ENCODE measurements at regions not wholly inside any gene's neighbourhood (a gene's known extent, or its start where the extent isn't known, plus 50 kb on each side); places are given as distances from the start of the nearest gene placed in this dataset.

DNA sequence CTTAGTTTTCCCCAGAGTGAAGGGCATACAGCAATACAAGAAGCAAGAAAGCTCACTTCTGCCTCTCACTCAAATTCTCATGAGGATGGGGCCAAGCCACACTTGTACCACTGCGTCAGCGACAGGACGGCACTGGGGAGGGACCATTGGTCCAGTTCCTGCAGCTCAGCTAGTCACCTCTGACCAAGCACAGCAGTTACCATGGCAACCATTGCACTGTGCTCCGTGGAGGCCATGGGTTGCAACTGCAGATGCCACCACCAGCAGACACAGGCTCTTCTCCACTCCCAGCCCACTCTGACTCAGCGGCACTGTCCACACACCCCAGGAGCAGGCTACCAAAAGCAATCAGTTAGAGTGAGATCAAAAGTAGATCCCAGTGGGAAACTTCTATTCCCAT lies 441.1 kb upstream of the ARID1B start:
- no peak overlapping the region for H3K27ac ChIP-seq (ENCODE audit: low read length)
- H3K27me3 ChIP-seq (ENCODE audit: insufficient read depth, low read depth, low read length): no peaks in the 10 kb centered on the region
- H3F3A ChIP-seq (ENCODE audit: insufficient read depth, low read length, poor library complexity, severe bottlenecking): no peaks in the 10 kb centered on the region
- no peak overlapping the region for H2AFZ ChIP-seq (ENCODE audit: low read depth, low read length)
- H3K9me2 ChIP-seq (ENCODE audit: insufficient read depth, low read length): no peaks in the 10 kb centered on the region
- no peaks in the 10 kb centered on the region for H3K79me2 ChIP-seq (replicated peaks; ENCODE audit: insufficient read depth, low read length)
- no peaks in the 10 kb centered on the region for H4K20me1 ChIP-seq (ENCODE audit: insufficient read depth)
- no peak for TF ChIP-seq MXI1 (conservative IDR thresholded peaks at IDR 0.05; ENCODE audit: poor library complexity, severe bottlenecking)
- no peak for TF ChIP-seq POLR2AphosphoS5 (IDR thresholded peaks at IDR 0.05)
- TF ChIP-seq, protein P1, sequence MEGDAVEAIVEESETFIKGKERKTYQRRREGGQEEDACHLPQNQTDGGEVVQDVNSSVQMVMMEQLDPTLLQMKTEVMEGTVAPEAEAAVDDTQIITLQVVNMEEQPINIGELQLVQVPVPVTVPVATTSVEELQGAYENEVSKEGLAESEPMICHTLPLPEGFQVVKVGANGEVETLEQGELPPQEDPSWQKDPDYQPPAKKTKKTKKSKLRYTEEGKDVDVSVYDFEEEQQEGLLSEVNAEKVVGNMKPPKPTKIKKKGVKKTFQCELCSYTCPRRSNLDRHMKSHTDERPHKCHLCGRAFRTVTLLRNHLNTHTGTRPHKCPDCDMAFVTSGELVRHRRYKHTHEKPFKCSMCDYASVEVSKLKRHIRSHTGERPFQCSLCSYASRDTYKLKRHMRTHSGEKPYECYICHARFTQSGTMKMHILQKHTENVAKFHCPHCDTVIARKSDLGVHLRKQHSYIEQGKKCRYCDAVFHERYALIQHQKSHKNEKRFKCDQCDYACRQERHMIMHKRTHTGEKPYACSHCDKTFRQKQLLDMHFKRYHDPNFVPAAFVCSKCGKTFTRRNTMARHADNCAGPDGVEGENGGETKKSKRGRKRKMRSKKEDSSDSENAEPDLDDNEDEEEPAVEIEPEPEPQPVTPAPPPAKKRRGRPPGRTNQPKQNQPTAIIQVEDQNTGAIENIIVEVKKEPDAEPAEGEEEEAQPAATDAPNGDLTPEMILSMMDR (IDR thresholded peaks at IDR 0.05; ENCODE audit: poor library complexity, severe bottlenecking): peak; percentile 24
- TF ChIP-seq EP300 (conservative IDR thresholded peaks at IDR 0.05; ENCODE audit: poor library complexity, severe bottlenecking): no peak
- TF ChIP-seq EZH2 (IDR thresholded peaks at IDR 0.05; ENCODE audit: borderline replicate concordance, insufficient read depth, low read length, poor library complexity, severe bottlenecking): no peak
- TF ChIP-seq, protein P2, sequence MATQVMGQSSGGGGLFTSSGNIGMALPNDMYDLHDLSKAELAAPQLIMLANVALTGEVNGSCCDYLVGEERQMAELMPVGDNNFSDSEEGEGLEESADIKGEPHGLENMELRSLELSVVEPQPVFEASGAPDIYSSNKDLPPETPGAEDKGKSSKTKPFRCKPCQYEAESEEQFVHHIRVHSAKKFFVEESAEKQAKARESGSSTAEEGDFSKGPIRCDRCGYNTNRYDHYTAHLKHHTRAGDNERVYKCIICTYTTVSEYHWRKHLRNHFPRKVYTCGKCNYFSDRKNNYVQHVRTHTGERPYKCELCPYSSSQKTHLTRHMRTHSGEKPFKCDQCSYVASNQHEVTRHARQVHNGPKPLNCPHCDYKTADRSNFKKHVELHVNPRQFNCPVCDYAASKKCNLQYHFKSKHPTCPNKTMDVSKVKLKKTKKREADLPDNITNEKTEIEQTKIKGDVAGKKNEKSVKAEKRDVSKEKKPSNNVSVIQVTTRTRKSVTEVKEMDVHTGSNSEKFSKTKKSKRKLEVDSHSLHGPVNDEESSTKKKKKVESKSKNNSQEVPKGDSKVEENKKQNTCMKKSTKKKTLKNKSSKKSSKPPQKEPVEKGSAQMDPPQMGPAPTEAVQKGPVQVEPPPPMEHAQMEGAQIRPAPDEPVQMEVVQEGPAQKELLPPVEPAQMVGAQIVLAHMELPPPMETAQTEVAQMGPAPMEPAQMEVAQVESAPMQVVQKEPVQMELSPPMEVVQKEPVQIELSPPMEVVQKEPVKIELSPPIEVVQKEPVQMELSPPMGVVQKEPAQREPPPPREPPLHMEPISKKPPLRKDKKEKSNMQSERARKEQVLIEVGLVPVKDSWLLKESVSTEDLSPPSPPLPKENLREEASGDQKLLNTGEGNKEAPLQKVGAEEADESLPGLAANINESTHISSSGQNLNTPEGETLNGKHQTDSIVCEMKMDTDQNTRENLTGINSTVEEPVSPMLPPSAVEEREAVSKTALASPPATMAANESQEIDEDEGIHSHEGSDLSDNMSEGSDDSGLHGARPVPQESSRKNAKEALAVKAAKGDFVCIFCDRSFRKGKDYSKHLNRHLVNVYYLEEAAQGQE (IDR thresholded peaks at IDR 0.05; ENCODE audit: borderline replicate concordance): no peak
- H3K9me3 ChIP-seq (ENCODE audit: low read length): peaks cover 4% of the 10 kb centered on the region
- no peak overlapping the region for H3K4me2 ChIP-seq (ENCODE audit: low read length)
- no peaks in the 10 kb centered on the region for H3K36me3 ChIP-seq (ENCODE audit: insufficient read depth, low read length)
- no peak overlapping the region for H3K9ac ChIP-seq (ENCODE audit: low read length)
- no peak overlapping the region for H3K4me3 ChIP-seq (ENCODE audit: low read length)

DNA sequence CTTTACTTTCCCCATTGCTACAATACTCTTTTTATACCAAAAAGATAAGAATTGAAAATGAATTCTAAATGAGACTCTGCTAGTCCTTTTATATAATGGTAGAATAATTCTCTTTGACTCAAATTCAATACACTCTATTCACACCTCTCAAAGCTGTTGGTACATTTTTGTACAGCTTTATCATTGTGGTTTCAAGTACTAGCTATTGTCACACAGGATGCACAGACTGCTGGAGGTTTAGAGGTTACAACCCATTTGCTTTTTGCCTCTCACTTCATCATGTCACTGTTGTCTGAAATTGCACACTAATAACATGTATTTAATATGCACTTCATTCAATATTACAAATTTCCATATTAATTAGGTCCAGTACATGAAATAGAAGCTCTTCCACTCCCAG lies 442.2 kb upstream of the ARID1B start:
- no peak overlapping the region for H3K4me3 ChIP-seq (ENCODE audit: low read length)
- no peaks in the 10 kb centered on the region for H3F3A ChIP-seq (ENCODE audit: insufficient read depth, low read length, poor library complexity, severe bottlenecking)
- peaks cover 4% of the 10 kb centered on the region for H3K9me3 ChIP-seq (ENCODE audit: low read length)
- no peaks in the 10 kb centered on the region for H3K79me2 ChIP-seq (replicated peaks; ENCODE audit: insufficient read depth, low read length)
- no peak overlapping the region for H2AFZ ChIP-seq (ENCODE audit: low read depth, low read length)
- H3K9ac ChIP-seq (ENCODE audit: low read length): no peak overlapping the region
- TF ChIP-seq MXI1 (conservative IDR thresholded peaks at IDR 0.05; ENCODE audit: poor library complexity, severe bottlenecking) (no peak), EZH2 (IDR thresholded peaks at IDR 0.05; ENCODE audit: borderline replicate concordance, insufficient read depth, low read length, poor library complexity, severe bottlenecking) (no peak), RAD21 (conservative IDR thresholded peaks at IDR 0.05) (no peak), SMC3 (conservative IDR thresholded peaks at IDR 0.05; ENCODE audit: poor library complexity) (no peak), TAF1 (IDR thresholded peaks at IDR 0.05; ENCODE audit: low read depth) (no peak)
- no peaks in the 10 kb centered on the region for H4K20me1 ChIP-seq (ENCODE audit: insufficient read depth)
- H3K27me3 ChIP-seq (ENCODE audit: insufficient read depth, low read depth, low read length): no peaks in the 10 kb centered on the region
- no peak overlapping the region for H3K4me2 ChIP-seq (ENCODE audit: low read length)
- no peaks in the 10 kb centered on the region for H3K36me3 ChIP-seq (ENCODE audit: insufficient read depth, low read length)
- no peak overlapping the region for H3K27ac ChIP-seq (ENCODE audit: low read length)
- H3K9me2 ChIP-seq (ENCODE audit: insufficient read depth, low read length): no peaks in the 10 kb centered on the region

DNA sequence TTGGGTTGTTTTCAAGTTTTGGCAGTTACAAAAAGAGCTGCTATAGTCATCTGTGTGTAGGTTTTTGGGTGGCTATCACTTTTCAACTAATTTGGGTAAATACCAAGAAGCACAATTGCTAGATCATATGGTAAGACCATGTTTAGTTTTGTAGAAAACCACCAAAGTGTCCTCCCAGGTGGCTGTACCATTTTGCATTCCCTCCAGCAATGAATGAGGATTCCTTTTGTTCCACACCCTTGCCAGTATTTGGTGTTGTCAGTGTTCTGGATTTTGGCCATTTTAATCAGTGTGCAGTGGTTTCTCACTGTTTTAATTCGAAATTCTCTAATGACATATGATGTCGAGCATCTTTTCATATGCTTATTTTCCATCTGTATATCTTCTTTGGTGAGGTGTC lies 457.5 kb upstream of the ARID1B start:
- Histone ChIP-seq H3K9me3 (ENCODE audit: low read length) (no peaks in the 10 kb centered on the region), H4K20me1 (ENCODE audit: insufficient read depth) (no peaks in the 10 kb centered on the region), H3K79me2 (replicated peaks; ENCODE audit: insufficient read depth, low read length) (no peaks in the 10 kb centered on the region), H3K9ac (ENCODE audit: low read length) (no peak overlapping the region), H2AFZ (ENCODE audit: low read depth, low read length) (no peak overlapping the region), H3K9me2 (ENCODE audit: insufficient read depth, low read length) (no peaks in the 10 kb centered on the region), H3K36me3 (ENCODE audit: insufficient read depth, low read length) (no peaks in the 10 kb centered on the region), H3K27me3 (ENCODE audit: insufficient read depth, low read depth, low read length) (no peaks in the 10 kb centered on the region), H3K4me2 (ENCODE audit: low read length) (no peak overlapping the region), H3K4me3 (ENCODE audit: low read length) (no peak overlapping the region), H3F3A (ENCODE audit: insufficient read depth, low read length, poor library complexity, severe bottlenecking) (no peaks in the 10 kb centered on the region), H3K27ac (ENCODE audit: low read length) (no peak overlapping the region)
- TF ChIP-seq POLR2AphosphoS5 (IDR thresholded peaks at IDR 0.05) (no peak), EP300 (conservative IDR thresholded peaks at IDR 0.05; ENCODE audit: poor library complexity, severe bottlenecking) (no peak), RAD21 (conservative IDR thresholded peaks at IDR 0.05) (no peak), EZH2 (IDR thresholded peaks at IDR 0.05; ENCODE audit: borderline replicate concordance, insufficient read depth, low read length, poor library complexity, severe bottlenecking) (no peak), TAF1 (IDR thresholded peaks at IDR 0.05; ENCODE audit: low read depth) (no peak), MXI1 (conservative IDR thresholded peaks at IDR 0.05; ENCODE audit: poor library complexity, severe bottlenecking) (no peak), SMC3 (conservative IDR thresholded peaks at IDR 0.05; ENCODE audit: poor library complexity) (no peak)
- TF ChIP-seq, protein P1 (IDR thresholded peaks at IDR 0.05; ENCODE audit: poor library complexity, severe bottlenecking): no peak
- TF ChIP-seq, protein P2 (IDR thresholded peaks at IDR 0.05; ENCODE audit: borderline replicate concordance): no peak

Data from neural cell (in vitro differentiated cells).